Stomach (tissue), 4 donors: ENCODE measurements at regions not wholly inside any gene's neighbourhood (a gene's known extent, or its start where the extent isn't known, plus 50 kb on each side); places are given as distances from the start of the nearest gene placed in this dataset.

ENCODE experiments used
- POLR2A ChIP-seq, 4 donors: fragments of 450-650 bp; IDR thresholded peaks; one replicate each; pipeline ENCODE4 v1.6.1; 2016; ENCODE audit warnings: antibody characterized with exemption in 4 of 4, control low read depth in 2 of 4, mild to moderate bottlenecking in 1 of 4, moderate library complexity in 1 of 4
- POLR2AphosphoS5 ChIP-seq, 3 donors: sonication (generic); formaldehyde crosslinking; IDR thresholded peaks; one replicate each; pipeline ENCODE4 v1.6.1; 2016; ENCODE audit warnings: antibody characterized with exemption in 3 of 3
- TF ChIP-seq, protein P1 (sequence below), 7 experiments: fragments of 450-650 bp in 4 of 7; fragments of 200-600 bp in 3 of 7; sonication (generic) in 3 of 7; IDR thresholded peaks; one replicate each; pipeline ENCODE4 v1.5.1; 2016 to 2019; ENCODE audit warnings: antibody characterized with exemption in 7 of 7, control low read depth in 2 of 7, mild to moderate bottlenecking in 1 of 7

DNA sequence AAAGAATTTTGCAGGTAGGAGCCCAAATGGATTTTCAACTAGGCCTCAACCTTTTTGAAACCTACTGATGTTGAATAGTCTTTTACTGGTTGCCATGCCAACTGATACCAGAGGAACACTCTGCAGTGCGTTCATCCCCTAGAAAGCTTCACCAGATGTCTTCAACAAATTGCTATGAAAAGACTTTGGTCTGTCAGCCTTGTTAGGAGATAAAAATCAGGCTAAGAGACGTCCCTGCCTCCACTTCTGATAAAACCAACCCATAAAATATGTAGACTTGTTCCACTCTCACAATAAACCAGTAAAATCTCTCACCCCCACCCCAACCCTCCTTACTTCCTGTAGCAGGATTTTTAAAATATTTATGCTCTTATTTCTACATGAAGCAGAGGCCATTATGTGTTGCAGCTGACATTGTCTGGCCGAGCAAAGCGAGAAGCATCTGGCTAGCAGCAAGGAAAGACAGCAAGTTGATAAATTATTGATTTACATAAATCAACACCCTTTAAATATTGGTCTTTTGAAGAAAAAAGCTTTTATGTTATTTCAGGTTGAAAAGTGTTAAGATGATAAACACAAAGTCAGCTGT lies 428.7 kb downstream of the ISL1 start:
- TF ChIP-seq, protein P1, sequence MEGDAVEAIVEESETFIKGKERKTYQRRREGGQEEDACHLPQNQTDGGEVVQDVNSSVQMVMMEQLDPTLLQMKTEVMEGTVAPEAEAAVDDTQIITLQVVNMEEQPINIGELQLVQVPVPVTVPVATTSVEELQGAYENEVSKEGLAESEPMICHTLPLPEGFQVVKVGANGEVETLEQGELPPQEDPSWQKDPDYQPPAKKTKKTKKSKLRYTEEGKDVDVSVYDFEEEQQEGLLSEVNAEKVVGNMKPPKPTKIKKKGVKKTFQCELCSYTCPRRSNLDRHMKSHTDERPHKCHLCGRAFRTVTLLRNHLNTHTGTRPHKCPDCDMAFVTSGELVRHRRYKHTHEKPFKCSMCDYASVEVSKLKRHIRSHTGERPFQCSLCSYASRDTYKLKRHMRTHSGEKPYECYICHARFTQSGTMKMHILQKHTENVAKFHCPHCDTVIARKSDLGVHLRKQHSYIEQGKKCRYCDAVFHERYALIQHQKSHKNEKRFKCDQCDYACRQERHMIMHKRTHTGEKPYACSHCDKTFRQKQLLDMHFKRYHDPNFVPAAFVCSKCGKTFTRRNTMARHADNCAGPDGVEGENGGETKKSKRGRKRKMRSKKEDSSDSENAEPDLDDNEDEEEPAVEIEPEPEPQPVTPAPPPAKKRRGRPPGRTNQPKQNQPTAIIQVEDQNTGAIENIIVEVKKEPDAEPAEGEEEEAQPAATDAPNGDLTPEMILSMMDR (IDR thresholded peaks at IDR 0.05) = no peak
- TF ChIP-seq POLR2A (IDR thresholded peaks at IDR 0.05) = no peak
- no peak for TF ChIP-seq POLR2AphosphoS5 (IDR thresholded peaks at IDR 0.05)
